IgD-negative memory B cell (primary cell): ENCODE measurements at regions not wholly inside any gene's neighbourhood (a gene's known extent, or its start where the extent isn't known, plus 50 kb on each side); places are given as distances from the start of the nearest gene placed in this dataset.

Experiments used
- H3K27ac Mint-ChIP-seq, 3 donors: one replicate each; pipeline ENCODE4 v1.8.0; 2020 to 2022; ENCODE audit warnings: mild to moderate bottlenecking in 3 of 3, mixed read lengths in 3 of 3, moderate library complexity in 1 of 3
- H3K27me3 Mint-ChIP-seq: one replicate; pipeline ENCODE4 v1.8.0; 2021; ENCODE audit warnings: mixed read lengths
- H3K36me3 Mint-ChIP-seq: one replicate; pipeline ENCODE4 v1.8.0; 2020; ENCODE audit warnings: mild to moderate bottlenecking, mixed read lengths
- H3K4me1 Mint-ChIP-seq, 3 donors: one replicate each; pipeline ENCODE4 v1.8.0; 2020 to 2022; ENCODE audit warnings: mixed read lengths in 3 of 3, mild to moderate bottlenecking in 1 of 3
- H3K4me3 Mint-ChIP-seq, 4 donors: one replicate each; pipeline ENCODE4 v1.8.0; 2020 to 2022; ENCODE audit warnings: mild to moderate bottlenecking in 4 of 4, mixed read lengths in 4 of 4, moderate library complexity in 3 of 4
- H3K9me3 Mint-ChIP-seq, 3 donors: one replicate each; pipeline ENCODE4 v1.8.0; 2020 to 2021; ENCODE audit warnings: mixed read lengths in 3 of 3, mild to moderate bottlenecking in 1 of 3

GRCh38 chr10:9786101-9786500 is 1231.6 kb upstream of the CELF2 start:
- Mint-ChIP-seq H3K36me3 (no peaks in the 10 kb centered on the region), H3K4me1 (no peaks in the 10 kb centered on the region), H3K4me3 (no peak overlapping the region), H3K27ac (no peak overlapping the region), H3K9me3 (peaks cover 3 to 5% (median 4%) of the 10 kb centered on the region in 3 donors), H3K27me3 (no peaks in the 10 kb centered on the region)

GRCh38 chr10:9786576-9786975 is 1231.1 kb upstream of the CELF2 start:
- Mint-ChIP-seq H3K36me3 (no peaks in the 10 kb centered on the region), H3K4me3 (no peak overlapping the region), H3K9me3 (peaks cover 3 to 5% (median 4%) of the 10 kb centered on the region in 3 donors), H3K27me3 (no peaks in the 10 kb centered on the region), H3K4me1 (no peaks in the 10 kb centered on the region), H3K27ac (no peak overlapping the region)

- no peak overlapping the region for H3K27ac Mint-ChIP-seq
- no peaks in the 10 kb centered on the region for H3K4me1 Mint-ChIP-seq
- H3K27me3 Mint-ChIP-seq = no peaks in the 10 kb centered on the region
- peaks cover 0 to 2% (median 2%) of the 10 kb centered on the region in 3 donors for H3K9me3 Mint-ChIP-seq
- no peaks in the 10 kb centered on the region for H3K36me3 Mint-ChIP-seq
- H3K4me3 Mint-ChIP-seq = no peak overlapping the region
These were observed 1227.7 kb upstream of the CELF2 start for GRCh38 chr10:9789996-9790395.

- peaks cover 0 to 3% (median 2%) of the 10 kb centered on the region in 3 donors for H3K9me3 Mint-ChIP-seq
- no peaks in the 10 kb centered on the region for H3K36me3 Mint-ChIP-seq
- no peak overlapping the region for H3K27ac Mint-ChIP-seq
- no peak overlapping the region for H3K4me3 Mint-ChIP-seq
- no peaks in the 10 kb centered on the region for H3K4me1 Mint-ChIP-seq
- H3K27me3 Mint-ChIP-seq = no peaks in the 10 kb centered on the region
These were observed 1225.5 kb upstream of the CELF2 start for GRCh38 chr10:9792181-9792580.

- Mint-ChIP-seq H3K27me3 (no peaks in the 10 kb centered on the region), H3K9me3 (peaks cover 0 to 7% (median 5%) of the 10 kb centered on the region in 3 donors), H3K27ac (no peak overlapping the region), H3K36me3 (no peaks in the 10 kb centered on the region), H3K4me3 (no peak overlapping the region), H3K4me1 (no peaks in the 10 kb centered on the region)
These were observed 1221.1 kb upstream of the CELF2 start for GRCh38 chr10:9796564-9796963.

GRCh38 chr10:9800011-9800410 is 1217.7 kb upstream of the CELF2 start:
- Mint-ChIP-seq H3K36me3 (no peaks in the 10 kb centered on the region), H3K27ac (no peak overlapping the region), H3K27me3 (no peaks in the 10 kb centered on the region), H3K4me1 (no peaks in the 10 kb centered on the region), H3K9me3 (peaks cover 1 to 12% (median 3%) of the 10 kb centered on the region in 3 donors), H3K4me3 (no peak overlapping the region)

GRCh38 chr10:9800571-9800970 is 1217.1 kb upstream of the CELF2 start:
- Mint-ChIP-seq H3K4me3 (no peak overlapping the region), H3K27me3 (no peaks in the 10 kb centered on the region), H3K9me3 (peaks cover 1 to 12% (median 3%) of the 10 kb centered on the region in 3 donors), H3K4me1 (no peaks in the 10 kb centered on the region), H3K36me3 (no peaks in the 10 kb centered on the region), H3K27ac (no peak overlapping the region)

- Mint-ChIP-seq H3K27me3 (no peaks in the 10 kb centered on the region), H3K36me3 (no peaks in the 10 kb centered on the region), H3K9me3 (peaks cover 0 to 13% (median under 1%) of the 10 kb centered on the region in 3 donors), H3K27ac (no peak overlapping the region), H3K4me1 (no peaks in the 10 kb centered on the region), H3K4me3 (no peak overlapping the region)
These were observed 1209.8 kb upstream of the CELF2 start for GRCh38 chr10:9807846-9808245.

- Mint-ChIP-seq H3K9me3 (peaks cover 0 to 23% (median 5%) of the 10 kb centered on the region in 3 donors), H3K27ac (no peak overlapping the region), H3K27me3 (no peaks in the 10 kb centered on the region), H3K36me3 (no peaks in the 10 kb centered on the region), H3K4me1 (no peaks in the 10 kb centered on the region), H3K4me3 (no peak overlapping the region)
These were observed 1206.1 kb upstream of the CELF2 start for GRCh38 chr10:9811601-9812000.

GRCh38 chr10:9814285-9814864 is 1203.3 kb upstream of the CELF2 start:
- no peaks in the 10 kb centered on the region for H3K36me3 Mint-ChIP-seq
- H3K9me3 Mint-ChIP-seq = peaks cover 7 to 26% (median 13%) of the 10 kb centered on the region in 3 donors
- no peak overlapping the region for H3K4me3 Mint-ChIP-seq
- no peaks in the 10 kb centered on the region for H3K27me3 Mint-ChIP-seq
- H3K4me1 Mint-ChIP-seq = no peaks in the 10 kb centered on the region
- H3K27ac Mint-ChIP-seq = no peak overlapping the region

GRCh38 chr10:9819756-9820494 is 1197.7 kb upstream of the CELF2 start:
- H3K36me3 Mint-ChIP-seq = no peaks in the 10 kb centered on the region
- no peaks in the 10 kb centered on the region for H3K4me1 Mint-ChIP-seq
- H3K9me3 Mint-ChIP-seq = peaks cover 2 to 17% (median 15%) of the 10 kb centered on the region in 3 donors
- no peak overlapping the region for H3K4me3 Mint-ChIP-seq
- no peak overlapping the region for H3K27ac Mint-ChIP-seq
- peaks cover 2% of the 10 kb centered on the region for H3K27me3 Mint-ChIP-seq

- Mint-ChIP-seq H3K27ac (no peak overlapping the region), H3K4me1 (no peaks in the 10 kb centered on the region)
These were observed 1194.3 kb upstream of the CELF2 start for GRCh38 chr10:9823268-9823930.

GRCh38 chr10:9824631-9825071 is 1193.0 kb upstream of the CELF2 start:
- Mint-ChIP-seq H3K27ac (no peak overlapping the region), H3K36me3 (no peaks in the 10 kb centered on the region), H3K27me3 (peaks cover 2% of the 10 kb centered on the region), H3K9me3 (peaks cover 0 to 5% (median 4%) of the 10 kb centered on the region in 3 donors), H3K4me3 (no peak overlapping the region), H3K4me1 (no peaks in the 10 kb centered on the region)

More at GRCh38 chr10:9823268-9823930, 1194.3 kb upstream of the CELF2 start:
- H3K27me3 Mint-ChIP-seq = peaks cover 2% of the 10 kb centered on the region
- no peaks in the 10 kb centered on the region for H3K36me3 Mint-ChIP-seq
- peaks cover 0 to 7% (median 2%) of the 10 kb centered on the region in 3 donors for H3K9me3 Mint-ChIP-seq
- H3K4me3 Mint-ChIP-seq = no peak overlapping the region

- no peak overlapping the region for H3K27ac Mint-ChIP-seq
- no peak overlapping the region for H3K4me3 Mint-ChIP-seq
- no peaks in the 10 kb centered on the region for H3K4me1 Mint-ChIP-seq
- peaks cover 0 to 5% (median 2%) of the 10 kb centered on the region in 3 donors for H3K9me3 Mint-ChIP-seq
- H3K36me3 Mint-ChIP-seq = no peaks in the 10 kb centered on the region
- no peaks in the 10 kb centered on the region for H3K27me3 Mint-ChIP-seq
These were observed 1192.1 kb upstream of the CELF2 start for GRCh38 chr10:9825491-9826018.

GRCh38 chr10:9828110-9828509 is 1189.6 kb upstream of the CELF2 start:
- H3K27ac Mint-ChIP-seq = no peak overlapping the region
- no peaks in the 10 kb centered on the region for H3K27me3 Mint-ChIP-seq
- peaks cover 0 to 8% (median 2%) of the 10 kb centered on the region in 3 donors for H3K9me3 Mint-ChIP-seq

More at GRCh38 chr10:9828110-9828509, 1189.6 kb upstream of the CELF2 start:
- no peaks in the 10 kb centered on the region for H3K4me1 Mint-ChIP-seq
- no peaks in the 10 kb centered on the region for H3K36me3 Mint-ChIP-seq
- no peak overlapping the region for H3K4me3 Mint-ChIP-seq
